GM19395 (cell line): ENCODE measurements at regions not wholly inside any gene's neighbourhood (a gene's known extent, or its start where the extent isn't known, plus 50 kb on each side); places are given as distances from the start of the nearest gene placed in this dataset.

Source experiments
- ATAC-seq: cut with Tn5 transposase; IDR thresholded peaks from one replicate; pipeline ENCODE4 v1.9.1; 2021; ENCODE audit warnings: mild to moderate bottlenecking, moderate library complexity; ENCODE audit not compliant: unreplicated experiment

- no peak for ATAC-seq
Measured at GRCh38 chr10:3471927-3472286, 299.3 kb upstream of the PITRM1 start.

- ATAC-seq, result no peak
Measured at GRCh38 chr10:3471472-3471871, 298.9 kb upstream of the PITRM1 start.

- ATAC-seq, result no peak
Measured at GRCh38 chr10:3470191-3470590, 297.6 kb upstream of the PITRM1 start.

GRCh38 chr10:3469639-3470020, 297.0 kb upstream of the PITRM1 start:
- ATAC-seq, result no peak

- no peak for ATAC-seq
Measured at GRCh38 chr10:3468919-3469638, 296.5 kb upstream of the PITRM1 start.

GRCh38 chr10:3467052-3467951, 294.7 kb upstream of the PITRM1 start:
- ATAC-seq, result no peak

- ATAC-seq, result no peak
Measured at GRCh38 chr10:3465406-3465891, 292.9 kb upstream of the PITRM1 start.

GRCh38 chr10:3464760-3465405, 292.3 kb upstream of the PITRM1 start:
- no peak for ATAC-seq

- ATAC-seq, result no peak
Measured at GRCh38 chr10:3460420-3461128, 288.0 kb upstream of the PITRM1 start.

- ATAC-seq, result no peak
Measured at GRCh38 chr10:3455385-3456334, 283.1 kb upstream of the PITRM1 start.

GRCh38 chr10:3452683-3453361, 280.2 kb upstream of the PITRM1 start:
- no peak for ATAC-seq

- ATAC-seq, result no peak
Measured at GRCh38 chr10:3452173-3452626, 279.6 kb upstream of the PITRM1 start.

- no peak for ATAC-seq
Measured at GRCh38 chr10:3451516-3452172, 279.1 kb upstream of the PITRM1 start.

- ATAC-seq, result no peak
Measured at GRCh38 chr10:3446221-3446620, 273.6 kb upstream of the PITRM1 start.

GRCh38 chr10:3445648-3446047, 273.1 kb upstream of the PITRM1 start:
- ATAC-seq, result no peak

- no peak for ATAC-seq
Measured at GRCh38 chr10:3442451-3442990, 269.9 kb upstream of the PITRM1 start.

GRCh38 chr10:3439183-3439582, 266.6 kb upstream of the PITRM1 start:
- ATAC-seq, result no peak

- ATAC-seq, result no peak
Measured at GRCh38 chr10:3438606-3439005, 266.0 kb upstream of the PITRM1 start.
